ENCODE measurements at regions not wholly inside any gene's neighbourhood (a gene's known extent, or its start where the extent isn't known, plus 50 kb on each side); places are given as distances from the start of the nearest gene placed in this dataset.
"Not testable (repeated sequence)": the region's sequence is repeated elsewhere in the genome, so short reads cannot be mapped to it uniquely, and the experiment has no call there.

- not testable (repeated sequence) for H3K36me3 ChIP-seq (ENCODE audit: control insufficient read depth, insufficient read depth, low read length); H3K27me3 ChIP-seq (ENCODE audit: control insufficient read depth, insufficient read depth, low read length); H3K4me3 ChIP-seq (ENCODE audit: low read depth, low read length); H3K9me3 ChIP-seq (ENCODE audit: control insufficient read depth, insufficient read depth, low read length); H3K9ac ChIP-seq (ENCODE audit: low read depth, low read length); H3K4me1 ChIP-seq (ENCODE audit: control insufficient read depth, insufficient read depth, low read length)
Measured at GRCh38 chr15:38774076-38774475, 209.5 kb upstream of the RASGRP1 start.

- no peaks in the 10 kb centered on the region for H3K27me3 ChIP-seq (ENCODE audit: control insufficient read depth, insufficient read depth, low read length)
- peaks cover 5% of the 10 kb centered on the region for H3K9me3 ChIP-seq (ENCODE audit: control insufficient read depth, insufficient read depth, low read length)
- H3K9ac ChIP-seq (ENCODE audit: low read depth, low read length): no peak overlapping the region
- no peaks in the 10 kb centered on the region for H3K36me3 ChIP-seq (ENCODE audit: control insufficient read depth, insufficient read depth, low read length)
- H3K4me1 ChIP-seq (ENCODE audit: control insufficient read depth, insufficient read depth, low read length): no peaks in the 10 kb centered on the region
- no peak overlapping the region for H3K4me3 ChIP-seq (ENCODE audit: low read depth, low read length)
Measured at GRCh38 chr15:38781196-38781595, 216.6 kb upstream of the RASGRP1 start.

- Histone ChIP-seq H3K4me3 (ENCODE audit: low read depth, low read length) (no peak overlapping the region), H3K27me3 (ENCODE audit: control insufficient read depth, insufficient read depth, low read length) (no peaks in the 10 kb centered on the region), H3K4me1 (ENCODE audit: control insufficient read depth, insufficient read depth, low read length) (no peaks in the 10 kb centered on the region), H3K9me3 (ENCODE audit: control insufficient read depth, insufficient read depth, low read length) (peaks cover 5% of the 10 kb centered on the region), H3K36me3 (ENCODE audit: control insufficient read depth, insufficient read depth, low read length) (no peaks in the 10 kb centered on the region), H3K9ac (ENCODE audit: low read depth, low read length) (no peak overlapping the region)
Measured at GRCh38 chr15:38782156-38782555, 217.5 kb upstream of the RASGRP1 start.

GRCh38 chr15:38788918-38789317 lies 224.3 kb upstream of the RASGRP1 start:
- Histone ChIP-seq H3K36me3 (ENCODE audit: control insufficient read depth, insufficient read depth, low read length) (no peaks in the 10 kb centered on the region), H3K4me3 (ENCODE audit: low read depth, low read length) (no peak overlapping the region), H3K9me3 (ENCODE audit: control insufficient read depth, insufficient read depth, low read length) (no peaks in the 10 kb centered on the region), H3K27me3 (ENCODE audit: control insufficient read depth, insufficient read depth, low read length) (no peaks in the 10 kb centered on the region), H3K9ac (ENCODE audit: low read depth, low read length) (no peak overlapping the region), H3K4me1 (ENCODE audit: control insufficient read depth, insufficient read depth, low read length) (no peaks in the 10 kb centered on the region)

- no peaks in the 10 kb centered on the region for H3K36me3 ChIP-seq (ENCODE audit: control insufficient read depth, insufficient read depth, low read length)
- no peak overlapping the region for H3K9ac ChIP-seq (ENCODE audit: low read depth, low read length)
- no peaks in the 10 kb centered on the region for H3K27me3 ChIP-seq (ENCODE audit: control insufficient read depth, insufficient read depth, low read length)
- no peak overlapping the region for H3K4me3 ChIP-seq (ENCODE audit: low read depth, low read length)
- H3K9me3 ChIP-seq (ENCODE audit: control insufficient read depth, insufficient read depth, low read length): no peaks in the 10 kb centered on the region
- H3K4me1 ChIP-seq (ENCODE audit: control insufficient read depth, insufficient read depth, low read length): no peaks in the 10 kb centered on the region
Measured at GRCh38 chr15:38789566-38789965, 225.0 kb upstream of the RASGRP1 start.

- no peaks in the 10 kb centered on the region for H3K27me3 ChIP-seq (ENCODE audit: control insufficient read depth, insufficient read depth, low read length)
- no peaks in the 10 kb centered on the region for H3K4me1 ChIP-seq (ENCODE audit: control insufficient read depth, insufficient read depth, low read length)
- H3K9me3 ChIP-seq (ENCODE audit: control insufficient read depth, insufficient read depth, low read length): no peaks in the 10 kb centered on the region
- no peak overlapping the region for H3K9ac ChIP-seq (ENCODE audit: low read depth, low read length)
- H3K4me3 ChIP-seq (ENCODE audit: low read depth, low read length): no peak overlapping the region
- H3K36me3 ChIP-seq (ENCODE audit: control insufficient read depth, insufficient read depth, low read length): no peaks in the 10 kb centered on the region
Measured at GRCh38 chr15:38793206-38793810, 228.7 kb upstream of the RASGRP1 start.

- no peak overlapping the region for H3K4me3 ChIP-seq (ENCODE audit: low read depth, low read length)
- H3K36me3 ChIP-seq (ENCODE audit: control insufficient read depth, insufficient read depth, low read length): no peaks in the 10 kb centered on the region
- no peaks in the 10 kb centered on the region for H3K9me3 ChIP-seq (ENCODE audit: control insufficient read depth, insufficient read depth, low read length)
- no peaks in the 10 kb centered on the region for H3K27me3 ChIP-seq (ENCODE audit: control insufficient read depth, insufficient read depth, low read length)
- H3K4me1 ChIP-seq (ENCODE audit: control insufficient read depth, insufficient read depth, low read length): no peaks in the 10 kb centered on the region
- no peak overlapping the region for H3K9ac ChIP-seq (ENCODE audit: low read depth, low read length)
Measured at GRCh38 chr15:38795471-38796245, 231.0 kb upstream of the RASGRP1 start.

GRCh38 chr15:38796589-38796988 lies 232.0 kb upstream of the RASGRP1 start:
- Histone ChIP-seq H3K27me3 (ENCODE audit: control insufficient read depth, insufficient read depth, low read length) (no peaks in the 10 kb centered on the region), H3K4me3 (ENCODE audit: low read depth, low read length) (no peak overlapping the region), H3K4me1 (ENCODE audit: control insufficient read depth, insufficient read depth, low read length) (no peaks in the 10 kb centered on the region), H3K36me3 (ENCODE audit: control insufficient read depth, insufficient read depth, low read length) (no peaks in the 10 kb centered on the region), H3K9me3 (ENCODE audit: control insufficient read depth, insufficient read depth, low read length) (no peaks in the 10 kb centered on the region), H3K9ac (ENCODE audit: low read depth, low read length) (no peak overlapping the region)

- not testable (repeated sequence) for H3K4me3 ChIP-seq (ENCODE audit: low read depth, low read length); H3K9ac ChIP-seq (ENCODE audit: low read depth, low read length); H3K36me3 ChIP-seq (ENCODE audit: control insufficient read depth, insufficient read depth, low read length); H3K27me3 ChIP-seq (ENCODE audit: control insufficient read depth, insufficient read depth, low read length); H3K4me1 ChIP-seq (ENCODE audit: control insufficient read depth, insufficient read depth, low read length); H3K9me3 ChIP-seq (ENCODE audit: control insufficient read depth, insufficient read depth, low read length)
Measured at GRCh38 chr15:38797506-38797905, 232.9 kb upstream of the RASGRP1 start.

GRCh38 chr15:38799202-38799601 lies 234.6 kb upstream of the RASGRP1 start:
- not testable (repeated sequence) for H3K27me3 ChIP-seq (ENCODE audit: control insufficient read depth, insufficient read depth, low read length); H3K9me3 ChIP-seq (ENCODE audit: control insufficient read depth, insufficient read depth, low read length); H3K4me3 ChIP-seq (ENCODE audit: low read depth, low read length); H3K4me1 ChIP-seq (ENCODE audit: control insufficient read depth, insufficient read depth, low read length); H3K9ac ChIP-seq (ENCODE audit: low read depth, low read length); H3K36me3 ChIP-seq (ENCODE audit: control insufficient read depth, insufficient read depth, low read length)

GRCh38 chr15:38809621-38810020 lies 245.0 kb upstream of the RASGRP1 start:
- no peaks in the 10 kb centered on the region for H3K36me3 ChIP-seq (ENCODE audit: control insufficient read depth, insufficient read depth, low read length)
- no peak overlapping the region for H3K9ac ChIP-seq (ENCODE audit: low read depth, low read length)
- H3K4me3 ChIP-seq (ENCODE audit: low read depth, low read length): no peak overlapping the region
- no peaks in the 10 kb centered on the region for H3K4me1 ChIP-seq (ENCODE audit: control insufficient read depth, insufficient read depth, low read length)
- no peaks in the 10 kb centered on the region for H3K9me3 ChIP-seq (ENCODE audit: control insufficient read depth, insufficient read depth, low read length)
- H3K27me3 ChIP-seq (ENCODE audit: control insufficient read depth, insufficient read depth, low read length): no peaks in the 10 kb centered on the region

- Histone ChIP-seq H3K9me3 (ENCODE audit: control insufficient read depth, insufficient read depth, low read length) (no peaks in the 10 kb centered on the region), H3K27me3 (ENCODE audit: control insufficient read depth, insufficient read depth, low read length) (no peaks in the 10 kb centered on the region), H3K4me1 (ENCODE audit: control insufficient read depth, insufficient read depth, low read length) (no peaks in the 10 kb centered on the region), H3K36me3 (ENCODE audit: control insufficient read depth, insufficient read depth, low read length) (no peaks in the 10 kb centered on the region), H3K4me3 (ENCODE audit: low read depth, low read length) (no peak overlapping the region), H3K9ac (ENCODE audit: low read depth, low read length) (no peak overlapping the region)
Measured at GRCh38 chr15:38810686-38811085, 246.1 kb upstream of the RASGRP1 start.
